ENCODE measurements at regions not wholly inside any gene's neighbourhood (a gene's known extent, or its start where the extent isn't known, plus 50 kb on each side); places are given as distances from the start of the nearest gene placed in this dataset.

DNA sequence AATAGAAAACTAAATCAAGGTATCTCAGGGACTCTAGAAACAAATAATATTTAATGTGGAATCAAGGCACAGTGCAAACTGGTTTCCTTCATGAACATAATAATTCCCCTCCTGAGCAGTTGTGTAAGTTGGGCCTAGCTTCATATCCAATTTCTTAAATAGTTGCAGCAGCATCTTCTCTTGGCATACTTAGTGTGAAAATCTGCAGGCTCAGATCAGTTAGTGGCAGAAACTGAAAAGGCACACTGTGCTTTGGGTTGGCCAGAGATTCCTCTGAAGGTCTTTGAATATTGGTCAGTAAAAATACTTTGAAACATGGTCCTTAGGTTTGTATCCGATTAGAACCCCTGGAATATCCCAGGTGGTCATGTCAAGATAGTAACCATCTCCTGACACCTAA is 52.5 kb downstream of the CHRM3 start:
- TF ChIP-seq, protein P1, sequence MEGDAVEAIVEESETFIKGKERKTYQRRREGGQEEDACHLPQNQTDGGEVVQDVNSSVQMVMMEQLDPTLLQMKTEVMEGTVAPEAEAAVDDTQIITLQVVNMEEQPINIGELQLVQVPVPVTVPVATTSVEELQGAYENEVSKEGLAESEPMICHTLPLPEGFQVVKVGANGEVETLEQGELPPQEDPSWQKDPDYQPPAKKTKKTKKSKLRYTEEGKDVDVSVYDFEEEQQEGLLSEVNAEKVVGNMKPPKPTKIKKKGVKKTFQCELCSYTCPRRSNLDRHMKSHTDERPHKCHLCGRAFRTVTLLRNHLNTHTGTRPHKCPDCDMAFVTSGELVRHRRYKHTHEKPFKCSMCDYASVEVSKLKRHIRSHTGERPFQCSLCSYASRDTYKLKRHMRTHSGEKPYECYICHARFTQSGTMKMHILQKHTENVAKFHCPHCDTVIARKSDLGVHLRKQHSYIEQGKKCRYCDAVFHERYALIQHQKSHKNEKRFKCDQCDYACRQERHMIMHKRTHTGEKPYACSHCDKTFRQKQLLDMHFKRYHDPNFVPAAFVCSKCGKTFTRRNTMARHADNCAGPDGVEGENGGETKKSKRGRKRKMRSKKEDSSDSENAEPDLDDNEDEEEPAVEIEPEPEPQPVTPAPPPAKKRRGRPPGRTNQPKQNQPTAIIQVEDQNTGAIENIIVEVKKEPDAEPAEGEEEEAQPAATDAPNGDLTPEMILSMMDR (IDR thresholded peaks at IDR 0.05) = no peak
- no peak for TF ChIP-seq POLR2A (IDR thresholded peaks at IDR 0.05)

Measured in vagina (tissue), 2 donors.